T-helper 17 cell (primary cell): ENCODE measurements at regions not wholly inside any gene's neighbourhood (a gene's known extent, or its start where the extent isn't known, plus 50 kb on each side); places are given as distances from the start of the nearest gene placed in this dataset.
"Not testable (repeated sequence)": the region's sequence is repeated elsewhere in the genome, so short reads cannot be mapped to it uniquely, and the experiment has no call there.

ENCODE experiments used
- ATAC-seq: fragments of 150-1000 bp; cut with Tn5 transposase; 2 replicates; pipeline ENCODE4 v1.10.0; 2021; ENCODE audit warnings: mild to moderate bottlenecking, moderate library complexity
- DNase-seq, 3 donors: peaks; one replicate each; pipeline versions ENCODE4 v3.0.0 to v3.0.0-alpha.2; 2020 to 2021
- H3K9me3 ChIP-seq: one replicate; pipeline ENCODE4 v1.7.0; 2013; ENCODE audit warnings: low read length, mild to moderate bottlenecking; ENCODE audit not compliant: control insufficient read depth, poor library complexity, severe bottlenecking
- H3K27ac Mint-ChIP-seq: one replicate; pipeline ENCODE4 v1.8.0; 2022; ENCODE audit warnings: mild to moderate bottlenecking, moderate library complexity, mixed read lengths
- H3K27me3 Mint-ChIP-seq: one replicate; pipeline ENCODE4 v1.8.0; 2022; ENCODE audit warnings: mixed read lengths
- H3K36me3 Mint-ChIP-seq: one replicate; pipeline ENCODE4 v1.8.0; 2022; ENCODE audit warnings: low read depth, mixed read lengths
- H3K4me1 Mint-ChIP-seq: one replicate; pipeline ENCODE4 v1.8.0; 2022; ENCODE audit warnings: mild to moderate bottlenecking, mixed read lengths
- H3K4me3 Mint-ChIP-seq: one replicate; pipeline ENCODE4 v1.8.0; 2022; ENCODE audit warnings: mild to moderate bottlenecking, moderate library complexity, mixed read lengths

DNA sequence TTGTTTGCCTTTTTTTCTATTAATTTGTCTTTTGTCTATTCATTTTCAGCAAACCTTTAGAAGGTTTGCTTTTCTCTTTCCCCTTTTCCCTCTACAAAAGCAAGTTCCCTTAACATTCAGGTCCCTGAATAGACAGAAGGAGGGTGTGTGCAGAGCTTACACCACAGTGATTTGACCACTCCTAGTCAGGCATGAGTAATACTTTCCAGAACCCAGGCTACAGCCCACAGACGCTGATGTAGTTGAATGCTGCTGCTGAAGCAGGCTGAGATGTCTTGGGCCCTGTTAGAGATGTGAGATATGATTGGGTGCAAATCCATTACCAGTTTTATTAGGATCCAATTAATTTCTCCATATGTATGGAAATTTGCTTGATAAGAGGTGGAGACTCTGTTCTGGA is 1191.4 kb downstream of the RPIA start:
- H3K27ac Mint-ChIP-seq, H3K4me3 Mint-ChIP-seq, H3K4me1 Mint-ChIP-seq, DNase-seq, H3K27me3 Mint-ChIP-seq, H3K9me3 ChIP-seq, H3K36me3 Mint-ChIP-seq, ATAC-seq: not testable (repeated sequence)

DNA sequence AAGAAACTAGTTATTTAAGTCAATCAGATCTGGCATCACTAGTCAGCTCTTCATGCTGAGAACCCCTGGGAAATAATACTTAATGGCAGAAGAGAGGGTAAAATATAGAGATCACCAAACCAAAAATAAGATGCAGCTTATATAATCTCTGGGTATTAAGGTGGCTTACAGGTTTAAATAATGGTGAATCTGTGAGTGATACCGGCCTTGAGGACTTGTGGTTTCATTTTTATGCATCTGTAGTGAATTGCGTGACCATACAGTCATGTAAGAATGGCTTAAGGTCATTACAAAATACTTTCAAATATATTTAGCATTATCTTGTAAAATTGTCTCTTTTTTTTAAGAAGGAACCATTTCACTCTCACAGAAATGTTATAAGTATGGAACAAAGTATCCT is 1192.2 kb downstream of the RPIA start:
- H3K27ac Mint-ChIP-seq, H3K4me1 Mint-ChIP-seq: not testable (repeated sequence)

DNA sequence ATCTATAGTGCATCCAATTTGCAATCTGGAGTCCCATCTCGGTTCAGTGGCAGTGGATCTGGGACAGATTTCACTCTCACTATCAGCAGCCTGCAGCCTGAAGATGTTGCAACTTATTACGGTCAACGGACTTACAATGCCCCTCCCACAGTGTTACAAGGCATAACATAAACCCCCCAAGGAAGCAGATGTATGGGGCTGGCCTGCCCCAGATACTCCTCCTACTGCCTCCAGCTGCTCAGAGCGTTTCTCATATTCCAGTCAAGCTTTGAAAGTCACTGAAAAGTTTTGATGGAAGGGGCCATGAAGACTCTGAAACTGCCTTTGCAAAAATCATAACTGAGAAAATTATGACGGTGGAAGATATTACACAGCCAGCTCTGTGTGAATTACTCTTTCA is 1193.6 kb downstream of the RPIA start:
- not testable (repeated sequence) for ATAC-seq, H3K4me3 Mint-ChIP-seq, H3K36me3 Mint-ChIP-seq, H3K27ac Mint-ChIP-seq, H3K9me3 ChIP-seq, H3K27me3 Mint-ChIP-seq, H3K4me1 Mint-ChIP-seq, DNase-seq

More for the DNA sequence above, 1192.2 kb downstream of the RPIA start:
- not testable (repeated sequence) for H3K27me3 Mint-ChIP-seq, H3K9me3 ChIP-seq, H3K36me3 Mint-ChIP-seq, H3K4me3 Mint-ChIP-seq, ATAC-seq, DNase-seq

DNA sequence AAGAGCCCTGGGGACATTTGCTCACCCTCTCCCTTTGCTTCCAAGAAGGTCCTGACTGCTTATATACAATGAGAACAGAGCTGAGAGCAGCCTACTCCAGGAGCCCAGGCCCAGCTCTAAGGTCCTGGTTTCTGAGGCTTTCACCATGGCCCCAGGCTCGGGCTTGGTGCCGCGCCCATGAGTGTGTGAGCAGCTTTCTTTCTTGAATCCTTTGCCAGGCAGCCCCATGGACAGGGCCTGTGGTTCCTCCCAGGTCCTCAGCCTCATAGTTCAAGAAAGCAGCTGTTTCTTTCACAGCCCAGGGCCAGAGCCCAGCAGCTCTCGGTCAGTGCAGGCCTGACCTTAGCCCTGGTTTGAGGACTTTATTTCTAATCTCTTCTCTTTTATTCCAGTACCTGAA is 1197.2 kb downstream of the RPIA start:
- H3K27me3 Mint-ChIP-seq, DNase-seq, H3K27ac Mint-ChIP-seq, H3K4me3 Mint-ChIP-seq, H3K4me1 Mint-ChIP-seq, ATAC-seq, H3K36me3 Mint-ChIP-seq, H3K9me3 ChIP-seq: not testable (repeated sequence)

DNA sequence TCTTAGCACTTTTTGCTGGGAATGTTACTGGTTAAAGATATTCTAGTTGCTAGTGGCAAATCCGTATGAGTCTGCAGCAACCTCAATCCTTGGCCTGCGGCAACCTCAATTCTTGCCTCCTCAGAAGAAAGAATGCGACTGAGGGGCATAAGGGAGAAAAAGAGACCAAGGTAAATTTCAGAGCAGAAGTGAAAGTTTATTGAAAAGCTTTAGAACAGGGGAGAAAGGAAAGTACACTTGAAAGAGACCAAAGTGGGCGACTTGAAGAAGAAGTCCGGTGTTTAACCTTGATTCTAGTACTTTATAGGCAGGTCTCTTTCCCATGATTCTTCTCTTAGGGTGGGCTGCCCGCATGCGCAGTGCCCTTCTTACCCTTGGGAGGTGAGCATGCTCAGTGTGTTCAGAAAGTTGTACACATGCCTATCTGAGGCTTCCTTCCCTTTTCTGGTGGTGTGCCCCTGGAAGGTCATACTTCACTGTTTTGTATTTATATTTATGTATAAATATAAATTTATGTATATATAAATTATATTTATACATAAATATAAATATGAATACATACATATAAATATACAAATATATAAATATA is 1198.8 kb downstream of the RPIA start:
- not testable (repeated sequence) for H3K27ac Mint-ChIP-seq, H3K36me3 Mint-ChIP-seq, H3K4me1 Mint-ChIP-seq, H3K27me3 Mint-ChIP-seq, ATAC-seq, H3K4me3 Mint-ChIP-seq, H3K9me3 ChIP-seq, DNase-seq

DNA sequence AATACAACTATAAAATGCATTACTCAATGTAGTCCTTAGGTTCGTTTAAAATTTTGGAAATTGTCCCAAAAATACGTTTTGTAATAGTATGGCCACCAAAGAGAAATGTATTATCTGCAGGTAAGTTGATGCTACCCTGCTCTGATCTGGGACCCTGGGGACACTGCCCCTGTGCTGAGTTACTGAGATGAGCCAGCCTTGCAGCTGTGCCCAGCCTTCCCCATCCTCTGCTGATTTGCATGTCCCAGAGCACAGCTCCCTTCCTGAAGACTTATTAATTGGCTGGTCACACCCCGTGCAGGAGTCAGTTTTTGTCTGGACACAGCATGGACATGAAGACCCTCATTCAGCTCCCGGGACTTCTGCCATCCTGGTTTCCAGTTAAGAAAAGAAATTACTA is 1203.5 kb downstream of the RPIA start:
- H3K4me3 Mint-ChIP-seq, H3K4me1 Mint-ChIP-seq, H3K27me3 Mint-ChIP-seq, H3K27ac Mint-ChIP-seq, ATAC-seq, H3K36me3 Mint-ChIP-seq, DNase-seq, H3K9me3 ChIP-seq: not testable (repeated sequence)

DNA sequence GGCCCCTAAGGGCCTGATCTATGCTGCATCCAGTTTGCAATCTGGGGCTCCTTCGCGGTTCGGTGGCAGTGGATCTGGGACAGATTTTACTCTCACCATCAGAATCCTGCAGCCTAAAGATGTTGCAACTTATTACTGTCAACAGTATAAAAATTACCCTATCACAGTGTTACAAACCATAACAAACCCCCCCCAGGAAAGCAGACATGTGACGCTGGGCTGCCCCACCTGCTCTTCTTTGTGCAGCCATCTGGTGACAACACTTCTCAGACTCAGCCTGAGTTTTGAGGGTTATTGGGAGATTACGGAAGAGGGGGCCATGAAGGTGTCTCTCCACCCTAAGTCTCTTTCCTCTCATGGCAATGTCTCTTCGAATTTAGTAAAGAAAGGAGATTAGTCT is 1204.2 kb downstream of the RPIA start:
- not testable (repeated sequence) for H3K27ac Mint-ChIP-seq, DNase-seq, H3K4me1 Mint-ChIP-seq, ATAC-seq, H3K27me3 Mint-ChIP-seq, H3K4me3 Mint-ChIP-seq, H3K36me3 Mint-ChIP-seq, H3K9me3 ChIP-seq

DNA sequence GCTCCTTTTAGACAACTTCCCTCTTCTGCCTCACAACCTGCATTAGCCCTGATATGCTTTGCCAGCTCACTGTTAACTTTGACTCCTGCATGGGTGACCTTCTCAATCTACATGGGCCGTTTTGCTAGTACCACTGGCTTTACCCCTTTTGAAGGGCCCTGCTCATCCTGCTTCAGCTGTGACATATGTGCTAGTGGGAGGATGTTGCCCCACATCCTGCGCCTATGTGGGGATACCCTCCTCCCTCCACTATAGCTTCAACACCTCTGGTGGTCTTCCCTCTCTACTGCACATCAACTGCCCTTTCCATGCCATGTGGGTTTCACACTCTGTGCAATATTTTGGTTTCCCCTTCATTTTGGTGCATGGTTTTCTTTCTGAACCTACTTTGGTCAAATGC is 1235.5 kb downstream of the RPIA start:
- not testable (repeated sequence) for ATAC-seq, H3K36me3 Mint-ChIP-seq, H3K27me3 Mint-ChIP-seq, H3K27ac Mint-ChIP-seq, DNase-seq, H3K4me1 Mint-ChIP-seq, H3K9me3 ChIP-seq, H3K4me3 Mint-ChIP-seq

DNA sequence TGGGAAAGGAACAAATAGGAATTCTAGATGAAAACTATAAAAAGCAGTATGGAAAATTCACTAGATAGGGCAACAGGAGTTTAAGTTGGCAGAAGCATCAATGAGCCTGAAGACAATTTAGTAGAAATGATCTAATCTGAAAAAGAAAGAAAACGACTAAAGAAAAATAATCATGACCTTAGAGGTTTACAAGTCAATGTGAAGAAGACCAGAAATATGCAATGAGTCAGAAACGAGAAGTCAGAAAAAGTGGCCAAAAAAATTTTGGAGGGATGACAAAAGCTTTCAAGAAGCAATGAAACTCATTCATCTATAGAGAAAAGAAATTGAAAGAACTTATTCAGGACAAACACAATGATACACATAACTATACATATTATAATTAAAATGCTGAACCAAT is 1244.0 kb downstream of the RPIA start:
- not testable (repeated sequence) for H3K27ac Mint-ChIP-seq

DNA sequence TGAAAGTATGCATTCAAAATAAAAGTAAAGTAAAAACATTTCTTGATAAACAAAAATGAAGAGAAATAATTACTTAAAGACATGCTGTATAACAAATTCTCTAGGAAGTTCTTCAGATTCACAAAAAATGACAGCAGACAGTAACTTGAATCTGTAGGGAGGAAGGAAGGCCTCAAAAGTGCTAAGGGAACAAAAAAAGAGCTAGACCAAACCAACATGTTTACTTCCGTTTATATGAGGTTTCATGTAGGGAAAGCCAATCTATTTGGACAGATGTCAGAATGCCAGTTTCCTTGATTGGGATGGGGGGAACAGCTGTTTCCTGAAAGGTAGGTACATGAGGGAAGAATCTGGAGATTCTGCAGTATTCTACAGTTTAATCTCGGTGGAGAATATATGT is 1244.5 kb downstream of the RPIA start:
- H3K27me3 Mint-ChIP-seq, H3K36me3 Mint-ChIP-seq, DNase-seq, H3K27ac Mint-ChIP-seq, H3K9me3 ChIP-seq, H3K4me1 Mint-ChIP-seq, H3K4me3 Mint-ChIP-seq, ATAC-seq: not testable (repeated sequence)

More for the DNA sequence above, 1244.0 kb downstream of the RPIA start:
- H3K36me3 Mint-ChIP-seq, H3K4me3 Mint-ChIP-seq, ATAC-seq, DNase-seq, H3K9me3 ChIP-seq, H3K4me1 Mint-ChIP-seq, H3K27me3 Mint-ChIP-seq: not testable (repeated sequence)

DNA sequence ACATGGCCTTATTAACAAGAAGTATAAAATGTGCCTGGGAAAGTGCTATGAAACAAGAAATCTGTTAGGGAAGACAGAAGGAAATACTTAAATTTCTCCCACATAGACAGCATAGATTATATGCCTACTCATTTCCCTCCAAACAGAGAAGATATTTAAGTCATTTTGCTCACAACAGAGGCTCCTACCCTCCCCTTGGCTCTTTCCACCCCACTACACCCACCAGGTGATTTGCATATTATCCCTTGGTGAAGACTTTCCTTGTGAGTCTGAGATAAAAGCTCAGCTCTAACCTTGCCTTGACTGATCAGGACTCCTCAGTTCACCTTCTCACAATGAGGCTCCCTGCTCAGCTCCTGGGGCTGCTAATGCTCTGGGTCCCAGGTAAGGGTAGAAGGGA is 1245.1 kb downstream of the RPIA start:
- not testable (repeated sequence) for H3K27ac Mint-ChIP-seq, ATAC-seq, H3K27me3 Mint-ChIP-seq, DNase-seq, H3K36me3 Mint-ChIP-seq, H3K9me3 ChIP-seq, H3K4me1 Mint-ChIP-seq, H3K4me3 Mint-ChIP-seq

DNA sequence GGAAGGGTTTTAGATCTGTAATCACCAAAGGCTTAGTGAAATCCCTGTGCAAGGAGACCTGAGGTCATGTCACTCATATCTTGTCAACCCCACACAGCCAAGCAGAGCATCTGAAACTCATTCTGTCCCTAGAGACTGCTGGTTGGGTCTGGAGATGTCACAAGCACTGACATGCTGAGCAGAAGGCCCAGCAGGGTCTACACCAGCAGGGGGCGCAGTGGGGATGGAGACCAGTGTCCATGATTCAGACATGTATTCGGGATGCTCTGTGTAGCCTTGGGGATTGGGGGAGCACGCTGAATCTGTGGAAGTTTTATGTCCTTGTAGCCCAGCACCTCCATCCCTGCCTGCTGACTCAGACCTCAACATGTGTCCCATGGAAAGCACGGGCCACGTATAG is 1247.3 kb downstream of the RPIA start:
- H3K36me3 Mint-ChIP-seq, H3K27me3 Mint-ChIP-seq, H3K4me3 Mint-ChIP-seq, H3K4me1 Mint-ChIP-seq, H3K27ac Mint-ChIP-seq, DNase-seq, H3K9me3 ChIP-seq: not testable (repeated sequence)
- peak; percentile 61 for ATAC-seq

DNA sequence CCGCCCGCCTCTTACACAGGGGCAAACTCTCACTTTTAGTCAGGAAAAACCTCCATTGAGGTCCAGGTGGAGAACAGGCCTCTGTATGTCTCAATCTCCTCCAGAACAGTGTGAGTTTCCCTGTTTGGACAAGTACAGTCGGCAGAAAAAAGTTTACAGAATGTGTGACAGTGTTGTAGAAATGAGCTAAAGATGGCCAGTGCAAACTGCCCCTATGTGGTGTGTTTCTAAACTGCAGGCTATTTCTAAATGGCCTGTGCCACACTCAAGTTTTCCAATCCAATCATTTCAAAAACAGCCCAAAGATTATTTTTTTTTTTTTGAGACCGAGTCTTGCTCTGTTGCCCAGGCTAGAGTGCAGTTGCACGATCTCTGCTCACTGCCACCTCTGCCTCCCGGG is 1252.8 kb downstream of the RPIA start:
- H3K4me3 Mint-ChIP-seq, H3K36me3 Mint-ChIP-seq, DNase-seq, H3K27ac Mint-ChIP-seq, H3K9me3 ChIP-seq, ATAC-seq, H3K27me3 Mint-ChIP-seq, H3K4me1 Mint-ChIP-seq: not testable (repeated sequence)

DNA sequence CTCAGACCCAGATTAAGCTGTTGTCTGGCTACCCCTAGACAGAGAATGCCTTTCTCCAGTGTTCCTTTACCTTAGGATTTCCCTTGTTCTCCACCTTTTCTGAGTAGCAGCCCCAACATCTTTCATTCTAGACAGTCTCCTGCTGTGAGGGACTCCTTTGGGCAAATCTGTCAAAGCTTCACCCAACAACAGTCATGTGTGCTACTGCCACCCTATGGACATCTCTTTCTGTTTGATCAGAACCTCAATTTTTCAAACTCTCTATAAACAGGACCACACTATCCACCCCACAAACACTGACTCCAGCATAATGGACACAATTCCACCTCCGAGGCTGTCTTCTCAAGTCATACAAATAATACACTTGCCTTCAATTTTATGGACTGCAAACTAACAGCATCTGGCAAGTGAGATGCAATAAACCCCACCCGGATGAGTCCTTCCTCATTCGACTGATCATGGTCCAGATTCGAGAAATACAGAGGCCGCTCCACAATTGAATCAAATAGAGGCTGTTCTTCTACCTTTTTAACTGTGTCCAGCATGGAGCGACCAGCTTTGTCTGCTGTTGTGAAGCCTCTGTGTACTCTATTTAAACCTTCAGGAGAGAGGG is 1253.6 kb downstream of the RPIA start:
- not testable (repeated sequence) for H3K27me3 Mint-ChIP-seq, H3K27ac Mint-ChIP-seq, DNase-seq, H3K36me3 Mint-ChIP-seq, H3K4me1 Mint-ChIP-seq, H3K4me3 Mint-ChIP-seq, ATAC-seq, H3K9me3 ChIP-seq
